Mesenchymal stem cell (in vitro differentiated cells and primary cell): ENCODE measurements at regions not wholly inside any gene's neighbourhood (a gene's known extent, or its start where the extent isn't known, plus 50 kb on each side); places are given as distances from the start of the nearest gene placed in this dataset.
A peak's percentile ranks its signal among the peaks of the same experiment; 100 is the strongest.

Experiments
- DNase-seq: peaks from one replicate; pipeline ENCODE4 v3.0.0-alpha.2; 2013
- H2AFZ ChIP-seq: one replicate; pipeline ENCODE4 v1.6.1; 2013; ENCODE audit warnings: low read depth, mild to moderate bottlenecking, control low read depth, inconsistent platforms, low read length, moderate library complexity
- H2AK5ac ChIP-seq: 2 replicates; pipeline ENCODE4 v1.6.1; 2013; ENCODE audit warnings: low read length, moderate library complexity, mild to moderate bottlenecking, inconsistent platforms; ENCODE audit not compliant: severe bottlenecking
- H2BK120ac ChIP-seq: one replicate; pipeline ENCODE4 v1.6.1; 2013; ENCODE audit warnings: low read depth, mild to moderate bottlenecking, inconsistent platforms, low read length, moderate library complexity
- H2BK12ac ChIP-seq, 2 experiments: one replicate each; pipeline ENCODE4 v1.6.1; 2013; ENCODE audit warnings: inconsistent platforms in 2 of 2, low read length in 2 of 2, mild to moderate bottlenecking in 2 of 2, moderate library complexity in 2 of 2, control low read depth in 1 of 2
- H2BK15ac ChIP-seq: one replicate; pipeline ENCODE4 v1.6.1; 2013; ENCODE audit warnings: mild to moderate bottlenecking, low read depth, inconsistent platforms; ENCODE audit not compliant: poor library complexity, severe bottlenecking
- H2BK5ac ChIP-seq: 2 replicates; pipeline ENCODE4 v1.6.1; 2013; ENCODE audit warnings: low read depth, mild to moderate bottlenecking, low read length, control low read depth, inconsistent platforms; ENCODE audit not compliant: poor library complexity, severe bottlenecking
- H3K14ac ChIP-seq, 2 experiments: one replicate each; pipeline ENCODE4 v1.6.1; 2013; ENCODE audit warnings: inconsistent platforms in 2 of 2, low read length in 2 of 2, control low read depth in 1 of 2, mild to moderate bottlenecking in 1 of 2, moderate library complexity in 1 of 2
- H3K18ac ChIP-seq, 2 experiments: one replicate each; pipeline ENCODE4 v1.6.1; 2013; ENCODE audit warnings: inconsistent platforms in 2 of 2, low read length in 2 of 2, control low read depth in 1 of 2, low read depth in 1 of 2, mild to moderate bottlenecking in 1 of 2
- H3K23ac ChIP-seq, 2 experiments: one replicate each; pipeline ENCODE4 v1.6.1; 2013; ENCODE audit warnings: inconsistent platforms in 2 of 2, low read length in 2 of 2, mild to moderate bottlenecking in 2 of 2, moderate library complexity in 2 of 2, control low read depth in 1 of 2
- H3K27ac ChIP-seq: 2 replicates; pipeline ENCODE4 v1.5.1; 2013; ENCODE audit warnings: mild to moderate bottlenecking, moderate library complexity, low read length, control low read depth, inconsistent platforms; ENCODE audit not compliant: poor library complexity, severe bottlenecking
- H3K27me3 ChIP-seq, 2 experiments: 2 replicates each; pipeline versions ENCODE4 v1.6.1 to v1.7.0; 2013; ENCODE audit warnings: low read length in 2 of 2, mild to moderate bottlenecking in 2 of 2, moderate library complexity in 2 of 2, control low read depth in 1 of 2, inconsistent platforms in 1 of 2; ENCODE audit not compliant: control insufficient read depth in 1 of 2, insufficient read depth in 1 of 2
- H3K36me3 ChIP-seq, 2 experiments: 2 replicates each; pipeline versions ENCODE4 v1.6.1 to v1.7.0; 2013; ENCODE audit warnings: low read length in 2 of 2, control low read depth in 1 of 2, inconsistent platforms in 1 of 2, low read depth in 1 of 2, mild to moderate bottlenecking in 1 of 2; ENCODE audit not compliant: insufficient read depth in 2 of 2, control insufficient read depth in 1 of 2
- H3K4ac ChIP-seq, 2 experiments: one replicate each; pipeline ENCODE4 v1.6.1; 2013; ENCODE audit warnings: inconsistent platforms in 2 of 2, low read length in 2 of 2, mild to moderate bottlenecking in 2 of 2, moderate library complexity in 2 of 2, control low read depth in 1 of 2, low read depth in 1 of 2
- H3K4me1 ChIP-seq: 2 replicates; pipeline ENCODE4 v1.6.1; 2013; ENCODE audit warnings: low read depth, low read length, control low read depth; ENCODE audit not compliant: control insufficient read depth, insufficient read depth
- H3K4me2 ChIP-seq: 2 replicates; pipeline ENCODE4 v1.6.1; 2013; ENCODE audit warnings: low read length, mild to moderate bottlenecking, inconsistent platforms; ENCODE audit not compliant: poor library complexity, severe bottlenecking
- H3K4me3 ChIP-seq, 2 experiments: 2 replicates each; pipeline versions ENCODE4 v1.5.1 to v1.7.0; 2013; ENCODE audit warnings: low read length in 2 of 2, mild to moderate bottlenecking in 2 of 2, control low read depth in 1 of 2, low read depth in 1 of 2; ENCODE audit not compliant: insufficient read depth in 1 of 2
- H3K79me1 ChIP-seq: replicated peaks from 2 replicates; pipeline ENCODE4 v1.6.1; 2013; ENCODE audit warnings: mild to moderate bottlenecking, control low read depth, low read length, inconsistent platforms; ENCODE audit not compliant: poor library complexity, severe bottlenecking
- H3K9ac ChIP-seq: 2 replicates; pipeline ENCODE4 v1.7.0; 2013; ENCODE audit warnings: mild to moderate bottlenecking, low read length, moderate library complexity
- H3K9me3 ChIP-seq: 2 replicates; pipeline ENCODE4 v1.7.0; 2013; ENCODE audit warnings: mild to moderate bottlenecking, low read length; ENCODE audit not compliant: control insufficient read depth
- H4K8ac ChIP-seq: one replicate; pipeline ENCODE4 v1.6.1; 2013; ENCODE audit warnings: inconsistent platforms, mild to moderate bottlenecking, low read length, moderate library complexity
- H4K91ac ChIP-seq: one replicate; pipeline ENCODE4 v1.6.1; 2013; ENCODE audit warnings: mild to moderate bottlenecking, low read length, inconsistent platforms
- WGBS: methylation state at CpG from one replicate; pipeline ENCODE4 v1.1.7; 2013; ENCODE audit warnings: mixed read lengths; 5-methylcytosine and 5-hydroxymethylcytosine counted together

GRCh38 chr9:19553441-19553840 is 144.6 kb downstream of the ACER2 start:
- H3K18ac ChIP-seq: no peak overlapping the region
- no peak overlapping the region for H2BK120ac ChIP-seq
- H3K14ac ChIP-seq: no peak overlapping the region
- H2BK12ac ChIP-seq: no peak overlapping the region
- H3K27me3 ChIP-seq: peaks cover 0 to 9% of the 10 kb centered on the region in 2 experiments
- no peaks in the 10 kb centered on the region for H3K36me3 ChIP-seq
- no peak overlapping the region for H2BK15ac ChIP-seq
- H3K9me3 ChIP-seq: peaks cover 3% of the 10 kb centered on the region
- no peak overlapping the region for H3K23ac ChIP-seq
- H3K4me2 ChIP-seq: no peak overlapping the region
- H2AFZ ChIP-seq: no peak overlapping the region
- H4K91ac ChIP-seq: no peak overlapping the region
- no peak overlapping the region for H3K4ac ChIP-seq
- H4K8ac ChIP-seq: no peak overlapping the region
- H3K4me1 ChIP-seq: no peaks in the 10 kb centered on the region
- no peak overlapping the region for H2BK5ac ChIP-seq
- no peaks in the 10 kb centered on the region for H3K79me1 ChIP-seq
- no peak for DNase-seq
- no peak overlapping the region for H3K9ac ChIP-seq
- no peak overlapping the region for H3K27ac ChIP-seq
- H2AK5ac ChIP-seq: no peak overlapping the region
- H3K4me3 ChIP-seq: no peak overlapping the region

GRCh38 chr9:19552282-19553105 is 143.7 kb downstream of the ACER2 start:
- Histone ChIP-seq H2AFZ (no peak overlapping the region), H2AK5ac (no peak overlapping the region), H3K9me3 (peaks cover 3% of the 10 kb centered on the region), H3K9ac (no peak overlapping the region), H3K4me3 (no peak overlapping the region), H2BK15ac (no peak overlapping the region), H4K91ac (no peak overlapping the region), H3K23ac (no peak overlapping the region), H3K27ac (no peak overlapping the region), H2BK5ac (no peak overlapping the region), H3K4me2 (no peak overlapping the region), H3K27me3 (peaks cover 0 to 9% of the 10 kb centered on the region in 2 experiments), H2BK120ac (no peak overlapping the region), H4K8ac (no peak overlapping the region), H3K4ac (no peak overlapping the region), H3K4me1 (no peaks in the 10 kb centered on the region), H3K18ac (no peak overlapping the region), H3K14ac (no peak overlapping the region), H3K36me3 (no peaks in the 10 kb centered on the region), H2BK12ac (no peak overlapping the region), H3K79me1 (no peaks in the 10 kb centered on the region)
- DNase-seq: no peak
- WGBS: 64% methylated on average over 3 of the region's 3 CpGs

DNA sequence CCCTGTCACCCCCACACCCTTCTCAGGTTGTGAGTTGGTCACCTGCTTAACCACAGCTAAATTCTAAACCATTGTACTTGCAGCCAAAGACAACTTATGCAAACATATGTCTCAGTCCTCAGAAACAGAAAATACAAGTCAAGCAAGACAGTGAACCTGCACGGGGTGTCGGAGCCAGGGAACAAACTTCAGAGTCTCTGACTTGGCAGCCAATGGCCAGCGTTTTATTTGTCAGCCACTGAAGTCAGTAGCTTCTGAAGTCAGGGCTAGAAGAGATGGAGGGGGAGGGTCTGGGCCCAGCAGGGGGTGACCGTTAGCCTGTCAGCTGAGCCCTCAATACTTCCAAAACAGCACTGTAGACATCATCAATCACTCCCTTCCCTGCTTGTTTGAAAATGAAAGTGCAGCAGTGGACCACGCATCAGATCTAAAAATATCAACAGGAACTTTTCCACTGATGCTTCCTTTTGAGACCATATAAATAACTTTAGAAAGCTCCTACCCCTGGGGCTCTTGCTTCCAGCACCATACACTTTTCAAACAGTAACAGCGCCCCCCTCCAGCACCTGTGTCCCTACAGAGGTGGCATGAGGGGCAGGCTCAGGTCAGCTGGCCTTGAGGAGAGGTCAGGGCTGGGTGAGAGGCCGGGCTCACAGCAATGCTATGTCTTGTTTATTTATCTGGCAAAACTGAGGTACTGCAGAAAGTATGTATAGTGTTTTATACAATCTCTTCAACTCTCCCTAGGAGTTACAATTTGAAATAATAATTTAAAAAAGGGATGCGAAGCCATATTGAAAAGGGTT is 142.5 kb downstream of the ACER2 start:
- no peak overlapping the region for H3K23ac ChIP-seq
- no peak overlapping the region for H2BK12ac ChIP-seq
- no peak overlapping the region for H2BK120ac ChIP-seq
- peak overlapping the region in 1 of 2 experiments; percentile 57 for H3K4me3 ChIP-seq
- no peak overlapping the region for H3K4me2 ChIP-seq
- no peaks in the 10 kb centered on the region for H3K4me1 ChIP-seq
- H3K14ac ChIP-seq: no peak overlapping the region
- H4K8ac ChIP-seq: no peak overlapping the region
- no peak overlapping the region for H4K91ac ChIP-seq
- WGBS: 49% methylated on average over 6 of the region's 8 CpGs
- H3K18ac ChIP-seq: no peak overlapping the region
- H3K4ac ChIP-seq: no peak overlapping the region
- no peak overlapping the region for H2BK5ac ChIP-seq
- peaks cover 0 to 9% of the 10 kb centered on the region in 2 experiments for H3K27me3 ChIP-seq
- peak; percentile 25 for DNase-seq
- H2AFZ ChIP-seq: no peak overlapping the region
- no peaks in the 10 kb centered on the region for H3K79me1 ChIP-seq
- no peak overlapping the region for H2AK5ac ChIP-seq
- no peaks in the 10 kb centered on the region for H3K36me3 ChIP-seq
- H2BK15ac ChIP-seq: no peak overlapping the region
- H3K27ac ChIP-seq: no peak overlapping the region
- peak overlapping the region; percentile 37 for H3K9ac ChIP-seq
- H3K9me3 ChIP-seq: peaks cover 3% of the 10 kb centered on the region

GRCh38 chr9:19550009-19550408 is 141.2 kb downstream of the ACER2 start:
- 85% methylated on average over 6 of the region's 7 CpGs for WGBS
- no peak overlapping the region for H2BK15ac ChIP-seq
- no peak overlapping the region for H4K91ac ChIP-seq
- H3K4me1 ChIP-seq: no peaks in the 10 kb centered on the region
- no peak overlapping the region for H3K14ac ChIP-seq
- no peak overlapping the region for H3K4me3 ChIP-seq
- no peak overlapping the region for H3K9ac ChIP-seq
- peaks cover 6% of the 10 kb centered on the region for H3K9me3 ChIP-seq
- H3K18ac ChIP-seq: no peak overlapping the region
- H2BK5ac ChIP-seq: no peak overlapping the region
- no peak overlapping the region for H3K4me2 ChIP-seq
- no peak overlapping the region for H3K4ac ChIP-seq
- H3K79me1 ChIP-seq: no peaks in the 10 kb centered on the region
- peaks cover 0 to 9% of the 10 kb centered on the region in 2 experiments for H3K27me3 ChIP-seq
- H3K27ac ChIP-seq: no peak overlapping the region
- H4K8ac ChIP-seq: no peak overlapping the region
- no peak overlapping the region for H2AFZ ChIP-seq
- H2BK12ac ChIP-seq: no peak overlapping the region
- no peak overlapping the region for H2BK120ac ChIP-seq
- H3K23ac ChIP-seq: no peak overlapping the region
- H2AK5ac ChIP-seq: no peak overlapping the region
- no peak for DNase-seq
- no peaks in the 10 kb centered on the region for H3K36me3 ChIP-seq
